ENCODE measurements at regions not wholly inside any gene's neighbourhood (a gene's known extent, or its start where the extent isn't known, plus 50 kb on each side); places are given as distances from the start of the nearest gene placed in this dataset.

GRCh38 chr18:2148823-2149222 lies 422.5 kb downstream of the METTL4 start:
- no peak overlapping the region for H4K8ac ChIP-seq (ENCODE audit: low read length)
- H2BK5ac ChIP-seq (ENCODE audit: low read depth, low read length, poor library complexity, severe bottlenecking): no peak overlapping the region
- no peak overlapping the region for H3K4me3 ChIP-seq (ENCODE audit: insufficient read depth in 1 of 2, low read depth in 1 of 2, low read length in 2 of 2)
- H3K9me3 ChIP-seq (ENCODE audit: control insufficient read depth, low read length): no peaks in the 10 kb centered on the region
- H3K4me1 ChIP-seq (ENCODE audit: control insufficient read depth, insufficient read depth, low read depth, low read length): no peaks in the 10 kb centered on the region
- H2BK15ac ChIP-seq (ENCODE audit: low read depth, poor library complexity, severe bottlenecking): no peak overlapping the region
- peaks cover 0 to 2% of the 10 kb centered on the region in 2 experiments for H3K27me3 ChIP-seq (ENCODE audit: control insufficient read depth in 1 of 2, insufficient read depth in 1 of 2, low read length in 2 of 2)
- no peak overlapping the region for H4K91ac ChIP-seq (ENCODE audit: low read length)
- no peaks in the 10 kb centered on the region for H3K36me3 ChIP-seq (ENCODE audit: control insufficient read depth in 1 of 2, insufficient read depth in 2 of 2, low read depth in 1 of 2, low read length in 2 of 2)
- H3K9ac ChIP-seq (ENCODE audit: low read length): no peak overlapping the region
- H3K27ac ChIP-seq (ENCODE audit: low read length, poor library complexity, severe bottlenecking): no peak overlapping the region
- no peak overlapping the region for H2AFZ ChIP-seq (ENCODE audit: low read depth, low read length)
- no peak overlapping the region for H2BK120ac ChIP-seq (ENCODE audit: low read depth, low read length)
- H3K18ac ChIP-seq (ENCODE audit: low read depth in 1 of 2, low read length in 2 of 2): no peak overlapping the region
- no peak overlapping the region for H3K4ac ChIP-seq (ENCODE audit: low read depth in 1 of 2, low read length in 2 of 2)
- DNase-seq: no peak
- H2AK5ac ChIP-seq (ENCODE audit: low read length, severe bottlenecking): no peak overlapping the region
- no peak overlapping the region for H2BK12ac ChIP-seq (ENCODE audit: low read length in 2 of 2)
- H3K14ac ChIP-seq (ENCODE audit: low read length in 2 of 2): no peak overlapping the region
- H3K23ac ChIP-seq (ENCODE audit: low read length in 2 of 2): no peak overlapping the region
- H3K79me1 ChIP-seq (replicated peaks; ENCODE audit: low read length, poor library complexity, severe bottlenecking): no peaks in the 10 kb centered on the region
- WGBS: 84% methylated on average over 4 of the region's 4 CpGs
- no peak overlapping the region for H3K4me2 ChIP-seq (ENCODE audit: low read length, poor library complexity, severe bottlenecking)

DNA sequence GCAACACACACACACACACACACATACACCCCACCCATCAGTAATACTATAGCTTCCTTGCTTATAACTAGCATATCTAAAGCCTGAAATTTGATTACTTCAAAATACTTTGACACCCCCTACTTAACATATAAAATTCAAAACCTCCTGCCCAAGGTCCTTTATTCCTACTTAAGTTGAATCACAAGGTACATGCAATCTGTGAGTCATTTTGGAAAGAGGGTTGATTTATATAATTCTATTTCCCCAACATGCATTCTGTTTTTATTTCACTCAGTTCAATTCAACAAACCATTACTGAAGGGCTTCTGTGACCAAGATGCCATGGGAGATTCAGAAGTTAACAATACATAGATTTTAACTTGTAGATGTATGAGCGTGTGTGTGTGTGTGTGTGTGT lies 420.7 kb downstream of the METTL4 start:
- no peaks in the 10 kb centered on the region for H3K4me1 ChIP-seq (ENCODE audit: control insufficient read depth, insufficient read depth, low read depth, low read length)
- no peak overlapping the region for H3K4me2 ChIP-seq (ENCODE audit: low read length, poor library complexity, severe bottlenecking)
- no peak overlapping the region for H2BK15ac ChIP-seq (ENCODE audit: low read depth, poor library complexity, severe bottlenecking)
- no peak overlapping the region for H2BK5ac ChIP-seq (ENCODE audit: low read depth, low read length, poor library complexity, severe bottlenecking)
- DNase-seq: no peak
- no peak overlapping the region for H4K91ac ChIP-seq (ENCODE audit: low read length)
- no peaks in the 10 kb centered on the region for H3K79me1 ChIP-seq (replicated peaks; ENCODE audit: low read length, poor library complexity, severe bottlenecking)
- no peak overlapping the region for H3K18ac ChIP-seq (ENCODE audit: low read depth in 1 of 2, low read length in 2 of 2)
- no peak overlapping the region for H4K8ac ChIP-seq (ENCODE audit: low read length)
- H3K4me3 ChIP-seq (ENCODE audit: insufficient read depth in 1 of 2, low read depth in 1 of 2, low read length in 2 of 2): no peak overlapping the region
- no peaks in the 10 kb centered on the region for H3K36me3 ChIP-seq (ENCODE audit: control insufficient read depth in 1 of 2, insufficient read depth in 2 of 2, low read depth in 1 of 2, low read length in 2 of 2)
- H3K23ac ChIP-seq (ENCODE audit: low read length in 2 of 2): no peak overlapping the region
- H2AFZ ChIP-seq (ENCODE audit: low read depth, low read length): no peak overlapping the region
- H2BK120ac ChIP-seq (ENCODE audit: low read depth, low read length): no peak overlapping the region
- no peak overlapping the region for H3K9ac ChIP-seq (ENCODE audit: low read length)
- H3K27ac ChIP-seq (ENCODE audit: low read length, poor library complexity, severe bottlenecking): no peak overlapping the region
- no peak overlapping the region for H2BK12ac ChIP-seq (ENCODE audit: low read length in 2 of 2)
- no peak overlapping the region for H2AK5ac ChIP-seq (ENCODE audit: low read length, severe bottlenecking)
- no peak overlapping the region for H3K4ac ChIP-seq (ENCODE audit: low read depth in 1 of 2, low read length in 2 of 2)
- no peaks in the 10 kb centered on the region for H3K9me3 ChIP-seq (ENCODE audit: control insufficient read depth, low read length)
- 60% methylated on average over 1 of the region's 1 CpG for WGBS
- H3K14ac ChIP-seq (ENCODE audit: low read length in 2 of 2): no peak overlapping the region
- H3K27me3 ChIP-seq (ENCODE audit: control insufficient read depth in 1 of 2, insufficient read depth in 1 of 2, low read length in 2 of 2): peaks cover 0 to 2% of the 10 kb centered on the region in 2 experiments

- Histone ChIP-seq H3K9ac (ENCODE audit: low read length) (no peak overlapping the region), H3K4ac (ENCODE audit: low read depth in 1 of 2, low read length in 2 of 2) (no peak overlapping the region), H2AFZ (ENCODE audit: low read depth, low read length) (no peak overlapping the region), H3K4me2 (ENCODE audit: low read length, poor library complexity, severe bottlenecking) (no peak overlapping the region), H4K8ac (ENCODE audit: low read length) (no peak overlapping the region), H2BK120ac (ENCODE audit: low read depth, low read length) (no peak overlapping the region), H2BK5ac (ENCODE audit: low read depth, low read length, poor library complexity, severe bottlenecking) (no peak overlapping the region), H3K36me3 (ENCODE audit: control insufficient read depth in 1 of 2, insufficient read depth in 2 of 2, low read depth in 1 of 2, low read length in 2 of 2) (no peaks in the 10 kb centered on the region), H2AK5ac (ENCODE audit: low read length, severe bottlenecking) (no peak overlapping the region), H2BK12ac (ENCODE audit: low read length in 2 of 2) (no peak overlapping the region), H3K18ac (ENCODE audit: low read depth in 1 of 2, low read length in 2 of 2) (no peak overlapping the region), H3K4me1 (ENCODE audit: control insufficient read depth, insufficient read depth, low read depth, low read length) (no peaks in the 10 kb centered on the region), H3K79me1 (replicated peaks; ENCODE audit: low read length, poor library complexity, severe bottlenecking) (no peaks in the 10 kb centered on the region), H3K27ac (ENCODE audit: low read length, poor library complexity, severe bottlenecking) (no peak overlapping the region), H2BK15ac (ENCODE audit: low read depth, poor library complexity, severe bottlenecking) (no peak overlapping the region), H4K91ac (ENCODE audit: low read length) (no peak overlapping the region), H3K4me3 (ENCODE audit: insufficient read depth in 1 of 2, low read depth in 1 of 2, low read length in 2 of 2) (no peak overlapping the region), H3K23ac (ENCODE audit: low read length in 2 of 2) (no peak overlapping the region), H3K9me3 (ENCODE audit: control insufficient read depth, low read length) (no peaks in the 10 kb centered on the region), H3K27me3 (ENCODE audit: control insufficient read depth in 1 of 2, insufficient read depth in 1 of 2, low read length in 2 of 2) (peaks cover 0 to 2% of the 10 kb centered on the region in 2 experiments), H3K14ac (ENCODE audit: low read length in 2 of 2) (no peak overlapping the region)
- WGBS: 64% methylated on average over 1 of the region's 1 CpG
- no peak for DNase-seq
These were observed 417.0 kb downstream of the METTL4 start for GRCh38 chr18:2154278-2154677.

- WGBS: 64% methylated on average over 7 of the region's 7 CpGs
- no peak overlapping the region for H3K14ac ChIP-seq (ENCODE audit: low read length in 2 of 2)
These were observed 406.4 kb downstream of the METTL4 start for GRCh38 chr18:2164644-2165550.

More at GRCh38 chr18:2164644-2165550, 406.4 kb downstream of the METTL4 start:
- Histone ChIP-seq H3K4me1 (ENCODE audit: control insufficient read depth, insufficient read depth, low read depth, low read length) (no peaks in the 10 kb centered on the region), H3K4me3 (ENCODE audit: insufficient read depth in 1 of 2, low read depth in 1 of 2, low read length in 2 of 2) (no peak overlapping the region), H2AFZ (ENCODE audit: low read depth, low read length) (no peak overlapping the region), H2BK5ac (ENCODE audit: low read depth, low read length, poor library complexity, severe bottlenecking) (no peak overlapping the region), H3K23ac (ENCODE audit: low read length in 2 of 2) (no peak overlapping the region), H3K79me1 (replicated peaks; ENCODE audit: low read length, poor library complexity, severe bottlenecking) (no peaks in the 10 kb centered on the region), H4K8ac (ENCODE audit: low read length) (no peak overlapping the region), H2AK5ac (ENCODE audit: low read length, severe bottlenecking) (no peak overlapping the region), H3K4ac (ENCODE audit: low read depth in 1 of 2, low read length in 2 of 2) (no peak overlapping the region), H3K36me3 (ENCODE audit: control insufficient read depth in 1 of 2, insufficient read depth in 2 of 2, low read depth in 1 of 2, low read length in 2 of 2) (no peaks in the 10 kb centered on the region), H2BK120ac (ENCODE audit: low read depth, low read length) (no peak overlapping the region), H3K9ac (ENCODE audit: low read length) (no peak overlapping the region), H3K9me3 (ENCODE audit: control insufficient read depth, low read length) (peaks cover 4% of the 10 kb centered on the region), H3K27me3 (ENCODE audit: control insufficient read depth in 1 of 2, insufficient read depth in 1 of 2, low read length in 2 of 2) (no peaks in the 10 kb centered on the region), H3K27ac (ENCODE audit: low read length, poor library complexity, severe bottlenecking) (no peak overlapping the region), H4K91ac (ENCODE audit: low read length) (no peak overlapping the region), H2BK12ac (ENCODE audit: low read length in 2 of 2) (no peak overlapping the region), H2BK15ac (ENCODE audit: low read depth, poor library complexity, severe bottlenecking) (no peak overlapping the region), H3K4me2 (ENCODE audit: low read length, poor library complexity, severe bottlenecking) (no peak overlapping the region), H3K18ac (ENCODE audit: low read depth in 1 of 2, low read length in 2 of 2) (no peak overlapping the region)
- no peak for DNase-seq
